ENCODE measurements at regions not wholly inside any gene's neighbourhood (a gene's known extent, or its start where the extent isn't known, plus 50 kb on each side); places are given as distances from the start of the nearest gene placed in this dataset.
A peak's percentile ranks its signal among the peaks of the same experiment; 100 is the strongest.

DNA sequence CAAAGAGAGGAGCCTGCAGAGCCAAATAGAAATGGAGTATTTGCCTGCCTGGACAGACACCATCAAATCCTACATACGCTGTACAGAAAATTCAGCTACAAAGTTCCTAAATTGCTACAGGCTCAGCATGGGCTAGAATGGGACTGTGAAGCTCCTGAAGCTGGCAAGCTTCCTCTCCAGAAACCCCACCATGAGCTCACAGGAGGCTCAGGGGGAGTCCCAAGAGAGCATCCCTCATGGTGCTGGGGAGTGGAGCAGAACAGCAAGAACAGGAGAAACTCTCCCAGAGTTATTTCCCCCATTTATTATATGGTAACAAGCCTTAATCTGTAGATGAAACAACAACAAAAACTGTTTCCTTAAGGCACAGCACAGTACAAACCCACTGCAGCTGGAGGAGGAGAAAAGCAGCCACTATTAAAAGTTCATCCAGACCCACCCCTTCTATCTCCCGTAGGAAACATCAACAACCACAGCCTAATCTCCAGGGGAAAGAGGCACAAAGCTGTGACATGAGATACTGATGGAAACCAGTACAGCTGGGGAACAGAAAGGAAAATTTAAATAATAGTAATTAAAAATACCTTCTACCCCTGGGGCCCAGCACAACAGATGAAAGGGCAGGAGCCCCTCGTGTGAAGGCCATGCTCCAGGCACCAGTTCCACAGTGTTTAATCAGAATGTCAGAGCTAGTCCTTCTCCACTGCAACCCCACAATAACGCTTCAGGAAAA is 548.5 kb downstream of the MTRR start:
- no peaks in the 10 kb centered on the region for H3K36me3 Mint-ChIP-seq (ENCODE audit: low read depth)

DNA sequence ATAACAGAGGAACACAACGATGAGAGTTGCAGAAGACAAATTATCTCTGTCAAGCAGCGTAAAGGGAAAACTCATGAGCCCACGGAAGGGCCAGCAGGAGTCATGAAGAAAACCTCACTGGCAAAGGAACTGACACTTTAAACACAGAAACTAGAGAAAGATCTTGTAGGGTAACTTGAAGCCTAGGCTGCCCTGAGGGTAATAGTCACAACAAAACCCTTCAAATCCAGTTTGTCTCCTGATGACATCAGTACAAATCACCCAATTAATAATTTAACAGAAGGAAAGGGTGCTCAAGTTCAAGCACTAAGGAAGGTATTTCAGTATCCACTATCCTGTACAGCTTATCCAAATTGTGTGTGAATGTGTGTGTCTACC is 549.1 kb downstream of the MTRR start:
- Mint-ChIP-seq H3K4me1 (ENCODE audit: low read depth) (no peaks in the 10 kb centered on the region), H3K4me3 (no peak overlapping the region)

More for the DNA sequence above, 548.5 kb downstream of the MTRR start:
- no peak overlapping the region for H3K4me3 Mint-ChIP-seq
- no peaks in the 10 kb centered on the region for H3K4me1 Mint-ChIP-seq (ENCODE audit: low read depth)
- H3K9me3 Mint-ChIP-seq: no peaks in the 10 kb centered on the region
- DNase-seq: no peak
- TF ChIP-seq, protein P1, sequence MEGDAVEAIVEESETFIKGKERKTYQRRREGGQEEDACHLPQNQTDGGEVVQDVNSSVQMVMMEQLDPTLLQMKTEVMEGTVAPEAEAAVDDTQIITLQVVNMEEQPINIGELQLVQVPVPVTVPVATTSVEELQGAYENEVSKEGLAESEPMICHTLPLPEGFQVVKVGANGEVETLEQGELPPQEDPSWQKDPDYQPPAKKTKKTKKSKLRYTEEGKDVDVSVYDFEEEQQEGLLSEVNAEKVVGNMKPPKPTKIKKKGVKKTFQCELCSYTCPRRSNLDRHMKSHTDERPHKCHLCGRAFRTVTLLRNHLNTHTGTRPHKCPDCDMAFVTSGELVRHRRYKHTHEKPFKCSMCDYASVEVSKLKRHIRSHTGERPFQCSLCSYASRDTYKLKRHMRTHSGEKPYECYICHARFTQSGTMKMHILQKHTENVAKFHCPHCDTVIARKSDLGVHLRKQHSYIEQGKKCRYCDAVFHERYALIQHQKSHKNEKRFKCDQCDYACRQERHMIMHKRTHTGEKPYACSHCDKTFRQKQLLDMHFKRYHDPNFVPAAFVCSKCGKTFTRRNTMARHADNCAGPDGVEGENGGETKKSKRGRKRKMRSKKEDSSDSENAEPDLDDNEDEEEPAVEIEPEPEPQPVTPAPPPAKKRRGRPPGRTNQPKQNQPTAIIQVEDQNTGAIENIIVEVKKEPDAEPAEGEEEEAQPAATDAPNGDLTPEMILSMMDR (IDR thresholded peaks at IDR 0.05): no peak
- no peak overlapping the region for H3K27ac Mint-ChIP-seq
- peaks cover 10% of the 10 kb centered on the region for H3K27me3 Mint-ChIP-seq (ENCODE audit: insufficient read depth)

GRCh38 chr5:8429778-8430758 is 561.1 kb downstream of the MTRR start:
- DNase-seq: no peak
- no peak overlapping the region for H3K27ac Mint-ChIP-seq
- peaks cover 7% of the 10 kb centered on the region; the same call in 1 of the 2 replicates for H3K27me3 Mint-ChIP-seq (ENCODE audit: insufficient read depth)

More for the DNA sequence above, 549.1 kb downstream of the MTRR start:
- peaks cover 10% of the 10 kb centered on the region for H3K27me3 Mint-ChIP-seq (ENCODE audit: insufficient read depth)
- no peaks in the 10 kb centered on the region for H3K36me3 Mint-ChIP-seq (ENCODE audit: low read depth)
- H3K9me3 Mint-ChIP-seq: no peaks in the 10 kb centered on the region
- TF ChIP-seq, protein P1 (IDR thresholded peaks at IDR 0.05): no peak
- DNase-seq: peak; percentile 6
- no peak overlapping the region for H3K27ac Mint-ChIP-seq

GRCh38 chr5:8434501-8434900 is 565.6 kb downstream of the MTRR start:
- TF ChIP-seq, protein P1 (IDR thresholded peaks at IDR 0.05): no peak
- H3K27me3 Mint-ChIP-seq (ENCODE audit: insufficient read depth): peaks cover 7% of the 10 kb centered on the region; the same call in 1 of the 2 replicates
- H3K9me3 Mint-ChIP-seq: no peaks in the 10 kb centered on the region
- no peaks in the 10 kb centered on the region for H3K36me3 Mint-ChIP-seq (ENCODE audit: low read depth)
- no peak for DNase-seq
- no peak overlapping the region for H3K4me3 Mint-ChIP-seq
- no peak overlapping the region for H3K27ac Mint-ChIP-seq
- no peaks in the 10 kb centered on the region for H3K4me1 Mint-ChIP-seq (ENCODE audit: low read depth)

More at GRCh38 chr5:8429778-8430758, 561.1 kb downstream of the MTRR start:
- TF ChIP-seq, protein P1 (IDR thresholded peaks at IDR 0.05): no peak
- Mint-ChIP-seq H3K9me3 (no peaks in the 10 kb centered on the region), H3K4me1 (ENCODE audit: low read depth) (no peaks in the 10 kb centered on the region), H3K36me3 (ENCODE audit: low read depth) (no peaks in the 10 kb centered on the region), H3K4me3 (no peak overlapping the region)

DNA sequence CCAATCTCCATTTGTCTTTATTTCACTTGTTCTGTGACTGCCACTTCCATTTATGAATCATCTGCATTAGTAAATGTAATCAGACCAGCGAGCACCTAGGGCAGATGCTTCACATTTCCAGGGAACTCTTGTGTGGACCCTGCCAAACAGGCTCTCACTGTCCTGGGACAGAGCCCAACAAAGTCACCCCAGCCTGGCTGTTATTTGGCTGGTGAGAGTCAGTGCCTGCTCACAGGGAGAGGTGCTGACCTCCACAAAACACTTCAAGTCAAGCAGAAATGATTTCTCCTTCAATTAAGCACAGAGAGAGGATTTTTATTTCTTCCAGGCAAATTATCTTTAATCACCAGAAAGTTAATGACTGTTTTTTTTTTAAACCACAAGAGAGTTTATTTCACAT is 568.0 kb downstream of the MTRR start:
- H3K36me3 Mint-ChIP-seq (ENCODE audit: low read depth): no peaks in the 10 kb centered on the region
- H3K9me3 Mint-ChIP-seq: no peaks in the 10 kb centered on the region
- no peak overlapping the region for H3K4me3 Mint-ChIP-seq
- peaks cover 6% of the 10 kb centered on the region; the same call in 1 of the 2 replicates for H3K27me3 Mint-ChIP-seq (ENCODE audit: insufficient read depth)
- H3K27ac Mint-ChIP-seq: no peak overlapping the region
- TF ChIP-seq, protein P1 (IDR thresholded peaks at IDR 0.05): no peak
- no peaks in the 10 kb centered on the region for H3K4me1 Mint-ChIP-seq (ENCODE audit: low read depth)
- DNase-seq: no peak
